NCI-H510A (cell line): ENCODE measurements at regions not wholly inside any gene's neighbourhood (a gene's known extent, or its start where the extent isn't known, plus 50 kb on each side); places are given as distances from the start of the nearest gene placed in this dataset.
"Not testable (repeated sequence)": the region's sequence is repeated elsewhere in the genome, so short reads cannot be mapped to it uniquely, and the experiment has no call there.

Source experiments
- DNase-seq: peaks from one replicate; lab custom pipeline; 2025; lab: John Stamatoyannopoulos, UW

- no peak for DNase-seq
Measured at GRCh38 chr2:167686691-167687090, 560.7 kb downstream of the STK39 start.

DNA sequence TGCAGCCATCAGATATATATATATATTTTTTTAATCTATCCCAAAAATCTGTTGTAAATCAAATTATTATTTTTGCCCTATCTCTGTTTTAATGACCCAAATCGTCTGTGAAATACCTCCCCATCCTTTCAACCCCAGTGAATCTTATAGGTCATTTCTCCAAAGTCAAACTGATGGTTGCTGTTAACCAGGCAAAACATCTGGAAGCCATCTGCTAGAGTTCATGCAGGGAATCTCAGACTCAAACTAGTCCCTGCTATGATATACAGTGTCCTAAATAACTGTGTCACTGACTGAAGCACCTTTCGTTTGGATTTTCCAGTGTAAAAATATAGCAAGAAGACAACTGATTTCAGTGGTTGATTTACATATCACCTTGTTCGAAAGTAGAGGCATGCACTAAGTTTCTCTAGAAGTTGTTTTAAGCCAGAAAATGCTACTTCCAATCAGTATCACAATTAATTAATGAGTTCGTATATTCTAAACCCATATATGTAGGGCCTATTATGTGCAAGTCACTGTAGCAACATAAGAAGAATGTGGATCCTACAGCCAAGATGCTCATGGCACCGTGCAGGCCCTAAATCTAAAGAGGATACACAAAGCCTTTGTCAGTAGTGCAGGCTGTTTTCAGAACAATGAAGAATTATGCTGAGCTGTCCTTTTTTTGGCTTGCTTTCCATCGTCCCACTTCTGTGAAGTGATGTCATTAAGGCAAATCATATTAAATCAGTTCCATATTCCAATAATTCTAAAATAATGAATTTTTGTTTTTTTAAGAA is 566.0 kb downstream of the STK39 start:
- no peak for DNase-seq

DNA sequence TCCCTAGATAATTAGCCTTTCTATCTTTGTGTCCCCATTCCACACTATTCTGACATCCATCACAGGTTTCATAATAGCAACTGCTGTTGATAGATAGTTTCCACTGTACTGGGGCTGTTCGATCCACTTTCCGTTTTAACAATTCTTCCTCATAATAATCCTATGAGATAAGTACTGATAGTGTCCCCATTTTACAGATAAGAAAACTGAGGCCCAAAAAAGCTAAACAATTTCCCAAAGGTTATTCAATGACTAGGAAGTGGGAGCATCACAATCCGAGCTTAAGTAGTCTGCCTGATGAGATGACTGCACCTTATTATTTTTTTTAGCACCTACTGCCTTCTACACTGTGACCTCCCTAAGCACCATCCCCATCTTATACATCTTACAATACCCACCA is 569.2 kb downstream of the STK39 start:
- DNase-seq, result no peak

GRCh38 chr2:167675906-167676305 is 571.5 kb downstream of the STK39 start:
- DNase-seq, result no peak

DNA sequence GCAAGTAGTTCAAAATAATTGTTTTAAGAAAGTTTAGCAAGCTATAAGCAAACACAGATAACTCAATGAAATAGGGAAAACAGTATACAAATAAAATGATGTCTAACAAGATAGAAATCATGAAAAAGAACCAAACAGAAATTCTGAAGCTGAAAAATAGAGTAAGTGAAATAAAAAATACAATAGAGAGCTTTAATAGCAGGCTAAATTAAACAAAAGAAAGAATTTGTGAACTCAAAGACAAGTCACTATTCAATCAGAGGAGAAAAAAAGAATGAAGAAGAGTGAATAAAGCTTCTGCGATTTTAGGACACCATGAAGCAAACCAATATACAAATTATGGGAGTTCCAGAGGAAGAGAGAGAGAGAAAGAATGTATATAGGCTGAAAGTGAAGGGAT is 576.8 kb downstream of the STK39 start:
- no peak for DNase-seq

GRCh38 chr2:167653131-167653530 is 594.3 kb downstream of the STK39 start:
- no peak for DNase-seq

GRCh38 chr2:167652401-167652800 is 595.0 kb downstream of the STK39 start:
- DNase-seq, result no peak

DNA sequence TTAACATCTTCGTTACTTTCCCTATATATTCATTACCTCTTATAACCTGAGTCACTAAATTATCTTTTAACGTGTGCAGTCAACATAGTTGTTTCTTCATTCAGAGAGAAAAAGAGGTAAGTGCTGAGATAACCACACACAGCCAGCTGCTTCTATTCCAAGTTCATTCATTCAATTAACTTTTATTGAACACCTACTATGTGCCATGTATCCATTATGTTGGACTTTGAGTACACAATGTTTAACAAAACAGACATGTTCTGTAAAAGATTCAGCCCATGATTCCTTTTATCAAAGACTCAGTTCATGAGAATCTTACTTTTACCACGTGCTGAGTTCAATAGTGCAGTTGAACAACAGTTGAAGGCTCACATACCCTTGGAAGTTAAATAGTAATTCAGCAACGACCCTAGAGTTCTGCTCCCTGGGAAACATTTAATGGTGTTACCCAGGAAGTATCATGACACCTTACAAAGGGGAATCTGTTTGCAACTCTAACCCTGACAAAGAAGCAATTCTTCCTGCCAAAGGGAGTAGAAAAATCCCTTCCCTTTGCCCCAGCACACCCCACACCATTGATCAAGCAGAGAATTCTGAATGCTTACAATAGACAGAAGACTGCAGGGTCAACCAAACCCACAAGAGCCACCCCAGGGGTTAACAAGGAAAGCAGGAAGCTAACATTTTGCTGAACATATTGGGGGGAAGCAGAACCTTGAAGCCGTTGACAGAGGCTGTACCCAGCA is 595.8 kb downstream of the STK39 start:
- no peak for DNase-seq

DNA sequence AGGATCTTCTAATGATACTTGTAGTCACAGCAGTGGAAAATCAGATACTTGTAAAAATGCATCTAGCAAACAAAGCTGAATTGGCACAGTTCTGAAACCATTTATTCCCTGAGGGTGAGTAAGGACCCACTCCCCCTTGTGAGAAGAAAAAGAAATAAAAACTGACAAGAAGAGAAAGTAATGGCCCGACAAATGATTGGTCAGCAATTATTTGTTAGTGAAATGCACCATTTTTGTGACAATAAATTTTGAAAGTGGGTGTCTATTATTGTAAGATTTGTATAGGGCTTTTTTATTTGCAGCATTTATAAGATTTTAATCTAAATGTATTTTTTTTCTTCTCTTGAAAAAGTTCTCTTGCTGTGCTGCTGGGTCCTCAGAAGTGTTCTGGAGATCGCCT is 600.8 kb downstream of the STK39 start:
- DNase-seq, result no peak

- DNase-seq, result no peak
Measured at GRCh38 chr2:167640096-167640495, 607.3 kb downstream of the STK39 start.

GRCh38 chr2:167637741-167638140 is 609.7 kb downstream of the STK39 start:
- DNase-seq, result no peak

DNA sequence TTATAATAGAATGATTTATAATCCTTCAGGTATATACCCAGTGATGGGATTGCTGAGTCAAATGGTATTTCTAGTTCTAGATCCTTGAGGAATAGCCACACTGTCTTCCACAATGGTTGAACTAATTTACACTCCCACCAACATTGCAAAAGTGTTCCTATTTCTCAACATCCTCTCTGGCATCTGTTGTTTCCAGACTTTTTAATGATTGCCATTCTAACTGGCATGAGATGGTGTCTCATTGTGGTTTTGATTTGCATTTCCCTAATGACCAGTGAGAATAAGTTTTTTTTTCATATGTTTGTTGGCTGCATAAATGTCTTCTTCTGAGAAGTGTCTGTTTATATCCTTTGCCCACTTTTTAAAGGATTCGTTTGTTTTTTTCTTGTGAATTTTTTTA is 615.1 kb downstream of the STK39 start:
- not testable (repeated sequence) for DNase-seq

- no peak for DNase-seq
Measured at GRCh38 chr2:167626961-167627360, 620.4 kb downstream of the STK39 start.

- no peak for DNase-seq
Measured at GRCh38 chr2:167626301-167626700, 621.1 kb downstream of the STK39 start.

- DNase-seq, result no peak
Measured at GRCh38 chr2:167616997-167617396, 630.4 kb downstream of the STK39 start.

- no peak for DNase-seq
Measured at GRCh38 chr2:167613471-167613870, 633.9 kb downstream of the STK39 start.

GRCh38 chr2:167608487-167608886 is 638.9 kb downstream of the STK39 start:
- no peak for DNase-seq

DNA sequence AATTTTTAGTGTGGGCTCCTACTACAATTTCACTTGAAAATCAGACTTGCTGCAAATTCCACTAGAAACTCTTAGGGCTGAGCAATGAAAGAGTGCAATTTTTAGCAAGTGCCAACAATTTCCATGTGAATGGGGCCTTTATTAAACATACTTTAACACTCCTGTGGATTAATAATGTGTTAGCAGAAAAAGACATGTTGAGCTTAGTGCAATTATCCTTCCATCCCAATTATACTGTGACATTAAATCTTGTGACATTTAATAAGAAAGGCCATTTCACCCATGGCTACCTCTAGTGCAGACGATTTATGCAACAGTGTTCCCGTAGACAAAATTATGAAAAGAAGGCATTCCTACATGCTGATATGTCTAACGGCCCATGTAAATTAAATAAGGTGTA is 639.7 kb downstream of the STK39 start:
- DNase-seq, result no peak

DNA sequence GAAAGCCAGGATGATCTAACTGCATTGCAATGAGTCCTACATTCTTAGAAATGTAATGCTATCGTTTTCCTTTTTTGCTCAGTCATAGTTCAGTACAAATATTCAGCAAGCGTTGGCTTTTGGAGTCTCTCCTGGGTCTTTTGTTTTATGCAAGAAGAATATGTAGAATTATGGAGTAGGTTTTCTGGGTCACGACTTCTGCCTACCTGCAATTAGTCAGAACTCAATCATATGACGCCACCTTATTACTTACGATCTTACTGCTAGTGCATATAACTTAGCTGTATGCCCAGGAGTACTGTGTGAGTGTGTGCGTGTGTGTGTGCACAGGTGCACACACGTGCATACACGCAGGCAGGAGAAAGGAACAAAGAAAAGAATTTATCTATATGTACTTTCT is 640.2 kb downstream of the STK39 start:
- no peak for DNase-seq

- DNase-seq, result no peak
Measured at GRCh38 chr2:167602122-167602521, 645.3 kb downstream of the STK39 start.

DNA sequence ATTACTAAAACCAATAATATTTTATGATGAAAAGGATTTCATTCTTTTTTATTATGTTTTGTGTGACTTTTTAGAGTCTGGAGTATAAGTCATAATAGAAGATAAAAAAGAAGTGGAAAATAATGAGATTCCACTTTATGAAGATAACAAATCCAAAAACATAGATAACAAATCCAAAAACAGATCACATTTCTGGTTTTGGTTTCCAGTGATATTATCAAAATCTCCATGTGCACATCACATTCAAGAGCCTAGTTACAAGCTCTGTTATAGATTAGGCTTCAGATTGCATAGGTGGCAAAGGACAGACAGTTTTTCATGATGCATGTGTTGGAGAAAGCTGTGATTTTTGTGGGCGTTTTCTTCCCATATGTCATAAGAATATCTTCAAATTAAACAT is 648.2 kb downstream of the STK39 start:
- no peak for DNase-seq

GRCh38 chr2:167595839-167596471 is 651.4 kb downstream of the STK39 start:
- DNase-seq, result no peak

DNA sequence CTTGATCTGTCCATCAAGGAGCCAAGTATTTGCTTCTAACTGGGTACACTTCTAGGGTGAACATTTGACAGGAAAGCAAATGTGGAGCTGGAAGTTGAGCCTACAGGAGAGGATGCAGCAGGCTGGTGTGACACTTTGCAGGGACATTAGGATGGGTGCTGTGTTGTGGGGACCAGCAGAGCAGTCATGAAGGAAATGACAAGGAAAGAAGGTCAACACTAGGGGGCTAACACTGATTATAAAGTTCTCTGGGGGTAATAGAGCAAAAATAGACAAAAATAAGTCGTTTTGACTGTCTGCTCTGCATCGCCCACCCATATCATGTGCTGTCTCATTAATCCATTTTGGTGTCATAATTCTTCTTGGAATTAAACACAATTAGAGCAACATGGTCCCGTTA is 652.4 kb downstream of the STK39 start:
- DNase-seq, result no peak
